ENCODE measurements at regions not wholly inside any gene's neighbourhood (a gene's known extent, or its start where the extent isn't known, plus 50 kb on each side); places are given as distances from the start of the nearest gene placed in this dataset.
A peak's percentile ranks its signal among the peaks of the same experiment; 100 is the strongest.
"Not testable (repeated sequence)": the region's sequence is repeated elsewhere in the genome, so short reads cannot be mapped to it uniquely, and the experiment has no call there.

DNA sequence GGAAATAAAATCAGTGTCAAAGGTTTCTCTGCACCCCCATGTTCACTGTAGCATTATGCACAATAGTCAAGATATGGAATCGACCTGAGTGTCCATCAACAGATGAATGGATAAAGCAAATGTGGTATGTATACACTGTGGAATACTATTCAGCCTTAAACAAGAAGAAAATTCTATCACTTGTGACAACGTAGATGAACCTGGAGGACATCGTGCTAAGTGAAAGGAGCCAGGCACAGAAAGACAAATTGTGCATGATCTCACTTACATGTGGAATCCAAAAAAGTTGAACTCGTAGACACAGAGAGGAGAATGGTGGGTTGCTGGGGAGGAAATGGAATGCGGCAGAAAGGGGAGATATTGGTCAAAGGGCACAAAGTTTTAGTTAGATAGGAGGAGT is 136.3 kb upstream of the ESR1 start:
- no peak for DNase-seq

DNA sequence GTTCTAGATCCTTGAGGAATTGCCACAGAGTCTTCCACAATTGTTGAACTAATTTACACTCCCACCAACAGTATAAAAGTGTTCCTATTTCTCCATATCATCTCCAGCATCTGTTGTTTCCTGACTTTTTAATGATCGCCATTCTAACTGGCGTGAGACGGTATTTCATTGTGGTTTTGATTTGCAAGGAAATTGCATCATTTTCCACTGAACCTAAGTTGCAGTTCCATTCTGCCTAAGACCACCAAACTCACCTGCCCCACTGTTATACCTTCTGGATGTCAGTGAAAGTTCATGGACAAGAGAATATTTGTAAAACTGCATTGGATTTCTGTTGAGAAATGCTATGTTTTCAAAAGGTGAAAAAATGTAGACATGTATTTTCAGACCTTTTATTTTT is 132.9 kb upstream of the ESR1 start:
- DNase-seq = no peak

DNA sequence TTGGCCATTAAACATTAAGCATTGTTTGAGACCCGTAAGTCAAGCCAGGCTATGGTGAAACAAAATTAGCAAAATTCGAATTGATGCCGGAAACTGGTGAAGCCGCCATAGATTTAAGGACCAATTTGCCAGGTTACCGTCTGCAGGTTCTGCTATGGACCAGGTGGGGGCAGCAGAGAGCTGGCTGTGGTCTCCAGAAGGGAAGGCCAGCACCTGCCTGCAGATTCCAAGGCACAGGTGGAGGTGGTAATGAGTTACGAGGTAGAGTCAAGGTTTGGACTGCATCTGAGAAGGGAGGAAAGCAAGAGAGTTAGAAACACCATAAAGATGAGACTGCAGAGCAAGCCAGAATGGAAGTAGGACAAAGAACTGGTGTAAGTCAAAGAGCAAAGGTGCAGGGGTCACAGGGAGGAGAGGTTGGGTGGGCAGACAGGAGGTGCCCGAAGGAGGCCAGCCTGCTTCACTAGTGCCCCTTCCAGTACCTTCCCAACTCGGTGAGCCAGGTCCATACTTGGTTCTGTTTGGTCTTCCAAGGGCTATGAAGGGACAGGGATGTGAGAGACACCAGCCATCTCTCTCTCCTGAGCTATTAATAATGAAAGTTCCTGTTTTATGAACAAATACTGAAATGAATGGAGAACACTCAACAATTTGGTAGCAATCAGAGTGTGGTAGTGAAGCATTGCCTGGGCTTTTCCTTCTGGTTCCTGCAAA is 131.6 kb upstream of the ESR1 start:
- no peak for DNase-seq

DNA sequence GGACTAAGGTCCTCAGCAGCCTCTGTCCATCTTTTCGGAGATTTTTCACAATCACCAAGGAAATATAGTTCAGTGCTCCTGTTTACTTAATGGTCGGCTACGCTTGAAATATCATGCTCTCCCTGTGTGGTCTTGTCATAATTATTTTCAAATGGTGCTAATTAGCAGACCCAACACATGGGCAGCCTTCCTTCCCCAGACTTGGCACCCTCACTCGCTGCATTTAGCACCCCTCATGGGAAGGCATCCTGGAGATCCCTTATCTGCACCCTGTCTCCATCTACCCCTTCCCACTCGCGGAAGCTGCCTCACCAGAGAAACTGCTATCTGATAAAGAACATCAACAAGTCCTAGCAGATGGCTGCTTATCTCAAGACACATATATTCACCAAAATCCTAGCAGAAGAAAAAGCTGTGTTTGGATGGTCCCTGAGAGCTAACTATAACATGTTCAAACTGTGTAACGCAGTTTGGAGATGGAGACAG is 131.0 kb upstream of the ESR1 start:
- DNase-seq = no peak

GRCh38 chr6:151677404-151677803 is 130.1 kb upstream of the ESR1 start:
- no peak for DNase-seq

DNA sequence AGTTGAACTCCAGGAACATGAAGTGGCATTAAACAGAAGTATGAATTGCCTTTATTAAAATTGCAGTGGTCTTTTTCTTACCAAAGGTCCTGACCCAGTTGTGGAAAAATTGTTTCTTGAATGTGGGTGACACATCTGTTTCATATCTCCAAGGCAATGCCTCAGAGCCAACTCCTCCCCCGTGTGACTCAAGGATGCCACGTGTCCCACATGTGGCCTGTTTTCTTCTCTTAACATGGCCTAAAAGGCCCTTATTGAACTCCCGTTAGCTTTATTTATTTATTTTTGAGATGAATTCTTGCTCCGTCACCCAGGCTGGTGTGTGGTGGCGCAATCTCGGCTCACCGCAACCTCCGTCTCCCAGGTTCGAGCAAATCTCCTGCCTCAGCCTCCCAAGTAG is 128.4 kb upstream of the ESR1 start:
- no peak for DNase-seq

GRCh38 chr6:151679941-151680340 is 127.5 kb upstream of the ESR1 start:
- DNase-seq = no peak

DNA sequence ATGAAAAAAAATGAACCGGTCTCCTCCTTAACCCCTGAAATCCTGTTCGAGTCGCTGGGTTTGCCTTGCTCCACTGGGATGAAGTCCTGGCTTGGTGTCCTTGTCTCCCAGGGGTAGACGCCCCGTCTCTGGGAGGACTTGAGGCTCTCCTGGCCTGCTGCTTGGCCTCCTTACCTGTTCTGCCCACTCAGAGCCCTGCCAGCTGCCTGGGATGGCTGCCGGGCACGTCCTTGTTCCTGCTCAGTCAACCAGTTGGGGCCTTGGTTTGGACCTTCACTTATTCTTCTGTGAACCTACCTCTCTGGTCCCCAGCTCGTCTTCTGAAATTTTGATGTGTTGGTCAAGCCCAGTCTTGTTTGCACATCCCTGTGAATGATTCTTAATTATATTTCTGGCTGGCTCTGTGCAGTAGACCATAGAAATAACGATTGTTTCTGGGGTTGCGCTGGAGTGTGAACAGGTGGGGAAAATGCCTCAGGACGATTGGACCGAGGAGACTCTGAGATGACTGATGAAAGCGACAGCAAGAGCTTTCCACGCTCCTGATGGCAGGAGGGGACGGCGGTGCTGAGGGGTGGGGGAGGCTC is 126.5 kb upstream of the ESR1 start:
- no peak for DNase-seq

- DNase-seq = peak in 1 of 2 donors; percentile 29
Measured at GRCh38 chr6:151681433-151682059, 125.9 kb upstream of the ESR1 start.

- no peak for DNase-seq
Measured at GRCh38 chr6:151682251-151682650, 125.2 kb upstream of the ESR1 start.

DNA sequence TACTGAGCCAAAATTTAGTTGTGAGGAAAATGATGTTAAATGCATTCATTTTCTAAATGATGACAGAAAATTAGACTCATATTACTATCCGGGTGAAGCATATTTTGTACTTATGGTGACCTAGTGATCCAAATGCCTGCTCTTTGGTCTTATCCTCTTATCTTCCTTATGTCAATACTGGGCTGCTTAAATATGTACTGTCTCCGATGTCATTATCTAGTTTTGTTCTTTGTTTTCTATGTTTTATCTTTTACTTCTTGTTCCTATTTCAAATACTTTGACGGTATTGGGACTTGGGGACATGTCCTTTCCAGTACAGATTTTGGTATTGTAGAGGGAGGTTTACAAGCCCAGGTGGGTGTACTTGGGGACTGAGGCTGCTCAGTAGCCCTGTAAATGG is 124.6 kb upstream of the ESR1 start:
- DNase-seq = no peak

GRCh38 chr6:151683381-151683780 is 124.1 kb upstream of the ESR1 start:
- DNase-seq = no peak

GRCh38 chr6:151689499-151690201 is 117.8 kb upstream of the ESR1 start:
- no peak for DNase-seq

GRCh38 chr6:151690303-151690702 is 117.2 kb upstream of the ESR1 start:
- peak in 1 of 2 donors; percentile 68 for DNase-seq

- DNase-seq = peak in 1 of 2 donors; percentile 70
Measured at GRCh38 chr6:151690768-151691562, 116.5 kb upstream of the ESR1 start.

DNA sequence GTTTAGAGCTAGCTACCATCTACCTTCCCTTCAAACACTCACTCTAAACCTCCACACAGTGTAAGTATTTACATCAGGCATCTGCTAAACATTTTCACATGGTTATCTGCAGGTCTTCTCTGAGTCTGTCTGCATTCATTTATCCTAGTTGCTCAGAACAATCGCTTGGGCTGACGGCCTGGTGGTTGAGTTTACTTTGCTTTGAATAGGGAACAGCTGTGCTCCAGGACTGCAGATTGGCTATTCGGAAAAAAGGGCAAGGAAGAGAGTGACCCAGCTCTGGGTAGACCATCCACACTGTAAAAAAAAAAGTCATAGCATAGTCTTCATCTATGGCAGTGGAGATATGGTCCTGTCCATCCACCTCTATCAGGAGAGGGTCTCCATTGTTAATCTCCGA is 115.3 kb upstream of the ESR1 start:
- DNase-seq = no peak

- DNase-seq = no peak
Measured at GRCh38 chr6:151693366-151693765, 114.1 kb upstream of the ESR1 start.

- no peak for DNase-seq
Measured at GRCh38 chr6:151695156-151695555, 112.3 kb upstream of the ESR1 start.

GRCh38 chr6:151696302-151696701 is 111.2 kb upstream of the ESR1 start:
- DNase-seq = not testable (repeated sequence)

GRCh38 chr6:151698931-151699700 is 108.4 kb upstream of the ESR1 start:
- DNase-seq = no peak

GRCh38 chr6:151699719-151700118 is 107.8 kb upstream of the ESR1 start:
- DNase-seq = no peak
